GM23248 (cell line): ENCODE measurements at regions not wholly inside any gene's neighbourhood (a gene's known extent, or its start where the extent isn't known, plus 50 kb on each side); places are given as distances from the start of the nearest gene placed in this dataset.
A peak's percentile ranks its signal among the peaks of the same experiment; 100 is the strongest.
"Not testable (repeated sequence)": the region's sequence is repeated elsewhere in the genome, so short reads cannot be mapped to it uniquely, and the experiment has no call there.

Experiments used
- DNase-seq: peaks from one replicate; pipeline ENCODE4 v3.0.0-alpha.2; 2015
- H2AFZ ChIP-seq: fragments of 200-600 bp; sonication (generic); 2 replicates; pipeline ENCODE4 v1.6.1; 2016; ENCODE audit warnings: antibody characterized with exemption
- H3F3A ChIP-seq: fragments of 200-600 bp; sonication (generic); 2 replicates; pipeline ENCODE4 v1.6.1; 2016; ENCODE audit warnings: mild to moderate bottlenecking, antibody characterized with exemption, mixed run types; ENCODE audit not compliant: insufficient read depth
- H3K27ac ChIP-seq: fragments of 200-600 bp; sonication (generic); 2 replicates; pipeline ENCODE4 v1.5.1; 2016; ENCODE audit warnings: mild to moderate bottlenecking
- H3K27me3 ChIP-seq: fragments of 200-600 bp; sonication (generic); replicated peaks from 2 replicates; pipeline ENCODE4 v1.6.1; 2016; ENCODE audit warnings: mild to moderate bottlenecking; ENCODE audit not compliant: insufficient read depth
- H3K36me3 ChIP-seq: fragments of 200-600 bp; sonication (generic); 2 replicates; pipeline ENCODE4 v1.6.1; 2016; ENCODE audit warnings: low read depth, mild to moderate bottlenecking
- H3K4me1 ChIP-seq: fragments of 200-600 bp; sonication (generic); 2 replicates; pipeline ENCODE4 v1.6.1; 2016; ENCODE audit warnings: mild to moderate bottlenecking; ENCODE audit not compliant: insufficient read depth
- H3K4me2 ChIP-seq: fragments of 200-600 bp; sonication (generic); one replicate; pipeline ENCODE4 v1.6.1; 2016; ENCODE audit warnings: mild to moderate bottlenecking; ENCODE audit not compliant: unreplicated experiment
- H3K4me3 ChIP-seq: fragments of 200-600 bp; sonication (generic); 2 replicates; pipeline ENCODE4 v1.5.1; 2016; ENCODE audit warnings: mild to moderate bottlenecking
- H3K79me2 ChIP-seq: fragments of 200-600 bp; sonication (generic); 2 replicates; pipeline ENCODE4 v1.6.1; 2016; ENCODE audit warnings: mild to moderate bottlenecking; ENCODE audit not compliant: insufficient read depth
- H3K9ac ChIP-seq: fragments of 200-600 bp; sonication (generic); 2 replicates; pipeline ENCODE4 v1.6.1; 2016; ENCODE audit warnings: mild to moderate bottlenecking
- H3K9me2 ChIP-seq: fragments of 200-600 bp; sonication (generic); 2 replicates; pipeline ENCODE4 v1.6.1; 2016; ENCODE audit warnings: mixed run types, mild to moderate bottlenecking, moderate library complexity; ENCODE audit not compliant: insufficient read depth
- H3K9me3 ChIP-seq: fragments of 200-600 bp; sonication (generic); one replicate; pipeline ENCODE4 v1.6.1; 2017; ENCODE audit warnings: low read depth
- H4K20me1 ChIP-seq: fragments of 200-600 bp; sonication (generic); 2 replicates; pipeline ENCODE4 v1.6.0; 2016; ENCODE audit not compliant: insufficient read depth
- EZH2 ChIP-seq: fragments of 200-600 bp; sonication (generic); IDR thresholded peaks from 2 replicates; pipeline ENCODE4 v1.6.1; 2018; ENCODE audit warnings: antibody characterized with exemption, mild to moderate bottlenecking; ENCODE audit not compliant: insufficient read depth, poor library complexity, severe bottlenecking
- EZH2phosphoT487 ChIP-seq: fragments of 200-600 bp; sonication (generic); IDR thresholded peaks from 2 replicates; pipeline ENCODE4 v1.6.1; 2018; ENCODE audit warnings: antibody characterized with exemption, moderate library complexity, mild to moderate bottlenecking, low read depth; ENCODE audit not compliant: insufficient read depth
- WGBS, 2 experiments: methylation state at CpG; one replicate each; pipeline ENCODE4 v1.1.6; 2015 to 2017; ENCODE audit warnings: low lambda C conversion rate in 2 of 2, low coverage in 1 of 2; ENCODE audit errors: missing lambda C conversion rate in 2 of 2; 5-methylcytosine and 5-hydroxymethylcytosine counted together
- in situ Hi-C: fragments of 300-500 bp; cut with MboI; formaldehyde crosslinking; loops from 2 replicates; pipeline ENCODE4 v1.15.0; 2020

GRCh38 chr10:17527514-17528146 lies 73.2 kb upstream of the ST8SIA6 start:
- Histone ChIP-seq H3K36me3 (no peaks in the 10 kb centered on the region), H3K4me1 (peaks cover 15% of the 10 kb centered on the region), H3K9me3 (no peaks in the 10 kb centered on the region), H3K79me2 (no peaks in the 10 kb centered on the region), H3K9me2 (no peaks in the 10 kb centered on the region), H3K4me2 (peak overlapping the region; percentile 53), H4K20me1 (no peaks in the 10 kb centered on the region), H2AFZ (peak overlapping the region; percentile 73), H3K9ac (no peak overlapping the region), H3K27me3 (no peaks in the 10 kb centered on the region), H3K4me3 (peak overlapping the region; percentile 13; the same call in 1 of the 2 replicates), H3F3A (no peaks in the 10 kb centered on the region), H3K27ac (peak overlapping the region; percentile 33)
- DNase-seq, result peak; percentile 38
- 70 to 74% methylated on average over 6 of the region's 6 CpGs for WGBS, 2 experiments
- in situ Hi-C loops, result no loop called here
- no peak for TF ChIP-seq EZH2
- TF ChIP-seq EZH2phosphoT487, result no peak

- DNase-seq, H3F3A ChIP-seq, H3K9ac ChIP-seq, H3K27ac ChIP-seq, H3K9me3 ChIP-seq, H3K27me3 ChIP-seq, H3K4me3 ChIP-seq, in situ Hi-C loops, H4K20me1 ChIP-seq, H2AFZ ChIP-seq, H3K36me3 ChIP-seq, H3K4me2 ChIP-seq, H3K9me2 ChIP-seq, H3K79me2 ChIP-seq: not testable (repeated sequence)
- H3K4me1 ChIP-seq, result peaks cover 15% of the 10 kb centered on the region
- WGBS, 2 experiments, result 67 to 72% methylated on average over 1 of the region's 1 CpG
These were observed 72.2 kb upstream of the ST8SIA6 start for GRCh38 chr10:17526571-17526970.

GRCh38 chr10:17523917-17524316 lies 69.5 kb upstream of the ST8SIA6 start:
- 82 to 83% methylated on average over 6 of the region's 6 CpGs for WGBS, 2 experiments
- Histone ChIP-seq H3F3A (no peaks in the 10 kb centered on the region), H3K79me2 (no peaks in the 10 kb centered on the region), H3K27ac (no peak overlapping the region), H3K4me1 (peaks cover 15% of the 10 kb centered on the region), H3K27me3 (no peaks in the 10 kb centered on the region), H3K4me2 (no peak overlapping the region), H3K9me3 (no peaks in the 10 kb centered on the region), H3K4me3 (no peak overlapping the region), H3K9ac (no peak overlapping the region), H2AFZ (no peak overlapping the region), H3K36me3 (no peaks in the 10 kb centered on the region), H3K9me2 (no peaks in the 10 kb centered on the region), H4K20me1 (no peaks in the 10 kb centered on the region)
- in situ Hi-C loops, result no loop called here
- DNase-seq, result no peak
- TF ChIP-seq EZH2, result no peak
- no peak for TF ChIP-seq EZH2phosphoT487

- Histone ChIP-seq H3K9me3 (no peaks in the 10 kb centered on the region), H3K4me3 (no peak overlapping the region), H3K9ac (no peak overlapping the region), H3K4me1 (peaks cover 15% of the 10 kb centered on the region), H3K36me3 (no peaks in the 10 kb centered on the region), H3K27me3 (no peaks in the 10 kb centered on the region), H3K79me2 (no peaks in the 10 kb centered on the region), H4K20me1 (no peaks in the 10 kb centered on the region), H3K27ac (no peak overlapping the region), H3K9me2 (no peaks in the 10 kb centered on the region), H3K4me2 (no peak overlapping the region), H3F3A (no peaks in the 10 kb centered on the region), H2AFZ (no peak overlapping the region)
- in situ Hi-C loops, result no loop called here
- no peak for DNase-seq
- TF ChIP-seq EZH2phosphoT487 (no peak), EZH2 (no peak)
- 91 to 92% methylated on average over 4 of the region's 4 CpGs for WGBS, 2 experiments
These were observed 68.9 kb upstream of the ST8SIA6 start for GRCh38 chr10:17523246-17523753.

- H2AFZ ChIP-seq, H3K9ac ChIP-seq, DNase-seq, H3K27ac ChIP-seq, H3K9me2 ChIP-seq, H3K4me1 ChIP-seq, H3K79me2 ChIP-seq, H3K4me2 ChIP-seq, H3K36me3 ChIP-seq, H3F3A ChIP-seq, in situ Hi-C loops, H3K9me3 ChIP-seq, H3K4me3 ChIP-seq, H3K27me3 ChIP-seq, H4K20me1 ChIP-seq: not testable (repeated sequence)
- WGBS, 2 experiments, result 88 to 91% methylated on average over 2 of the region's 2 CpGs
These were observed 67.9 kb upstream of the ST8SIA6 start for GRCh38 chr10:17522269-17522668.
